ENCODE measurements at regions not wholly inside any gene's neighbourhood (a gene's known extent, or its start where the extent isn't known, plus 50 kb on each side); places are given as distances from the start of the nearest gene placed in this dataset.

- no peak for DNase-seq
Measured at GRCh38 chr5:135697959-135698345, 119.2 kb upstream of the CXCL14 start.

GRCh38 chr5:135697251-135697958 is 118.6 kb upstream of the CXCL14 start:
- DNase-seq = no peak

DNA sequence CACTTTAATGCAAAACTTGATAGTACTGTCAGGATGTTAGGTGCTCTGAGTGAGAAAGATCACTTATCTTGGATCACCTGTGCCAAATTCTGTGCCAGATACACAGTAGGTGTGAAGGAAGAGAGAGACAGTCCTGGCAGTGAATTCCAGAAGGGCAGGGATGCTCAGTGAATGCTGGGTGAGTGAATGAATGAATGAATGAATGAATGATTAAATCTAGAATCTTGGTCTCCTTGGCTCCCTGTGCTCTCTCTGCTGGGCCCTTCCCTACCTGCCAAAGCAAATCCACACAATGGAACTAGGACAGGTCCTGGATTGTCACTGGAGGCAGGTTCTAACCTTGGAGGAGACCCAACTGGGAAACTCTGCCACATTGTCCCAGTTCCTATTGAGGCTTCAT is 117.5 kb upstream of the CXCL14 start:
- no peak for DNase-seq

DNA sequence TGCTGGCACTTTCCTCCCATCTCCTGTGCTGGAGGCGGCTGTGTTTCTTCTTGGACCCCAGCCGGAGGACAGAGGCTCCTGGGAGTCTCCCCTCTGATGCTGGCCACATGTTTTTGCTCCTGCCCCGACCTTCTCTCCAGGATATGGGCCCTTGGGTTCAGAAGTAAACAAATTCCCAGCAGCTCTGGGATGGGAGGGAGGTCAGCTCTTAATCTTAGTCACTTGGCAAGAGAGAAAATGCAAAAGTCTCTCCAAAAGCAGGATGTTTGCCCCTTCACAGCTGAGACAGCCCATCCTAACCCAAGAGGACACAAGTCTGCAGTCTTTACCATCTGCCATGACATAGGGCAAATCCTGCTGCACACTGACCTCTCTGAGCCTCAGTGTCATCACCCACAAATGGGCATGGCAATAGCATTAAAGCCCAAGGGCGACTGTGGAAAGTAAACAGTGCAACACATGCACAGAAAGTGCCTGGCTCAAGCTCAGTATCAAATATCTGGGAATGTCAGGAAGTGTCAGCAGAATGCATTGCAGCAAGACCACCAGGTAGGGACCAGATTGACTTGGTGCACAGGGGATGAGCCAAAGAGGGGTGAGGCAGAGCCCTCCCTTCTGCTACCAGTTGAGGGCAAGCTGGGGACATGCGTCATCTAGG is 117.0 kb upstream of the CXCL14 start:
- no peak for DNase-seq

DNA sequence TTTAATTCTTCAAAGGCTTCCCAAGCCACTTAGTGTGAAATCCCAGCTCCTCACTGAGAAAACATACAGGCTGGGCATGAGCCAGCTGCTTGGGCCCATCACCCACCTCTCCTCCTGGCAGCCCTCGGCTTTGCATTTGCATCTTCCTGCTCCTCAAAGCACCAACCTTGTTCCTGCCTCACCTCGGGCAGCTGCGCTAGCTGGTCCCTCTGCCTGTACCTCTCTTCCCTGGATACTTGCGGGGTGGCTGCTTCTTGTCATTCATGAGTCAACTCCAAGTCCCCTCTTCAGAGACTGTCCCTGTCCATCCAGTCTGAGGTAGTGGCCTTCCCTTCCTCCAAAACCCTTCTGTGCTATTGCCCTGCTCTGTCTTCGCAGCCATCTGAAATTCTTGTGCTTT is 116.1 kb upstream of the CXCL14 start:
- DNase-seq = no peak

GRCh38 chr5:135694012-135694411 is 115.2 kb upstream of the CXCL14 start:
- no peak for DNase-seq

- DNase-seq = no peak
Measured at GRCh38 chr5:135693371-135693955, 114.7 kb upstream of the CXCL14 start.

GRCh38 chr5:135691044-135691443 is 112.3 kb upstream of the CXCL14 start:
- DNase-seq = no peak

DNA sequence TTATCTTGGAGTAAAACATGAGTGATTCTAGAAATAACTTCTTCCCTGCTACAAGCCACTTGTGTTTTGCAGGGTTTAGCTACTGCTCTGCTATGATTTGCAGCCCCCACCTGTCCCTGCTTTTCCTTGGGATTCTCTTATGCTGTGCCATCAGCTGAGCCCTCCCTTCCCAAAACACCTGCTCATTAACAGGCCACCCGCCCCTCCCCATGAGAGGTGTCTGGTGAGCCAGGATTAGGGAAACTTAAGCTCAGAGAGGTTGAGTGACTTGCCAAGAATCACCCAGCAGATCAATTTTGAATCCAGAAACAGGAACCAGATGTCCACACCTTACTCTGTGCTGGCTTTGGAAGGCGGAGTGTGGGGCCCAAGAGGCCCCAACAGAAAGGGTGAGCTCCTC is 111.7 kb upstream of the CXCL14 start:
- no peak for DNase-seq

- no peak for DNase-seq
Measured at GRCh38 chr5:135689506-135689905, 110.7 kb upstream of the CXCL14 start.

- no peak for DNase-seq
Measured at GRCh38 chr5:135688385-135688784, 109.6 kb upstream of the CXCL14 start.

GRCh38 chr5:135683189-135683588 is 104.4 kb upstream of the CXCL14 start:
- no peak for DNase-seq

GRCh38 chr5:135680713-135681112 is 101.9 kb upstream of the CXCL14 start:
- DNase-seq = no peak

DNA sequence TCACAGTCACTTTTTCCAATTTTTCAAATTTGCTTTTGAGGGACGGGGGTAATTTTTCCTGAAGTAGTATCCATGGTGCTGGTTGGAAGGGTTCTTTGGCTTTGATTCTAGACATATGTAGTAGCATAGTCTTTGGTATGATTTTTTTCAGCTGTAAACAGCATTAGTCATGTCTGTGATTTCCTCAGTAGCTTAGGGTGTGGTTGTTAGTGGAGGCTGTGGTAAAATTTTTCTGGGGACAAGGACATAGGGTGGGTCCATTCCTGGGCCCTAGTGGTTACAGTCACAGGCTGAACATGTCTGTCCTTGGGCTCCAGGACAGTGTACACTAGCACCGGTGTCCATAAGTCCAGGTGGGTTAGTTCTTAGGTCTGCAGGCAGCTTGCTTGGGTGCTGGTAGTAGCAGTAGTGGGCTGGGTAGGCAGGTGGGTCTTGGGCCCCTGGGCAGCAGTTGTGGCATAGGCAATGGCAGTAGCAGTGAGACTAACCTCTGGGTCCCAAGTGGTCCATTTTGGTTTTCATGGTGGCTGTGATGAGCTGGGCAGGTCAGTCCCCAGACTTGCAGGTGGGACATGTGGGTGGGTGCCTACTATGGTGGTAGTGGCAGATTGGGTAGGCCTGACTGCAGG is 100.0 kb upstream of the CXCL14 start:
- no peak for DNase-seq

DNA sequence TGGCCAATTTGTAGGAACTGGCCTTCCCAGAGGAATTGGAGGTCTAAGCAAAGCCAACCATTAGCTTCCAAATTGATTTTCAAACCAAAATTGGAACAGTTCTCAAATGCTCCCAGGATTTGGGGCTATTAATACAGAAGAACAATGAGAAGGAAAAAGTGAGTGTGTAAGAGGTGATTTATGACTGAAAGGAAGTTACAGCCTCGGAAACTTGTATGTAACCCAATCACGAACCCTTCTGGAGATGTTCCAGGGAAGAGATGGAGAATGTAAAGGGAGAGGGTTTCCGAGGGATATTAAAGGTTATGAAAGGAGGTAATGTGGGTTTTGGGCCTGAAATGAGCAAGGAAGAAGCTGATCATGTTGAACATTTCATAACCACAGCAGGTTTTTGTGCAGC is 93.2 kb upstream of the CXCL14 start:
- DNase-seq = no peak

DNA sequence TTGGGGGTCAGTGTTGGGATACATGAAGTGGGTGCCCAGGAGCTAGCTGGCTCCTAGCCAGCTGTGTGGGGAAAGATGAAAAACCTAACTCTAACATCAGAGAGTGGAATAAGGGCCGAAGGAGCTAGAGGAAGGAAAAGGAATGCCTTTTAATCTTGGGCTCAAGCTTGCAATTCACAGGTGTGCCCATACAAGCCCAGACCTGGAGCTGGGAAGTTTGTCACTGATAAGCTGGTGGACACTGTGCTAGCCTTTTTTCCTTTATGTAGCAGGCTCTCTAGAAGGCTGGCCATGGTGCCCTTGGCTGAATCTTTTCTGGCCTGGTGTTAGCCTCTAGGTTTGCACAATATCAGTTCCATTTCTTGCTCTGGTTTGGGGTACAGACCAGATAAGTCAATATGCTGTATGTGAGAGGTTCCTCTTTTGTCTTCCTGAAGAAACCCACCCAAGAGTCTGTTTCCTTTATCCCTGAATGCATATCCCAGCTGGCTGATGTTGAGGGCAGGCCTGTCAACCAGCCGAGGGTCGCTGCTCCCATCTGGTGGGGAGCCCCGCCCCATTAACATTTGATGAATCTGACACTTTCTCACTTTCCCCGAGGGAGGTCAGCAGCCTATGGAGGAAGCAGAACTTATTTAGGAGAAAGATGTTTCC is 92.4 kb upstream of the CXCL14 start:
- DNase-seq = no peak

DNA sequence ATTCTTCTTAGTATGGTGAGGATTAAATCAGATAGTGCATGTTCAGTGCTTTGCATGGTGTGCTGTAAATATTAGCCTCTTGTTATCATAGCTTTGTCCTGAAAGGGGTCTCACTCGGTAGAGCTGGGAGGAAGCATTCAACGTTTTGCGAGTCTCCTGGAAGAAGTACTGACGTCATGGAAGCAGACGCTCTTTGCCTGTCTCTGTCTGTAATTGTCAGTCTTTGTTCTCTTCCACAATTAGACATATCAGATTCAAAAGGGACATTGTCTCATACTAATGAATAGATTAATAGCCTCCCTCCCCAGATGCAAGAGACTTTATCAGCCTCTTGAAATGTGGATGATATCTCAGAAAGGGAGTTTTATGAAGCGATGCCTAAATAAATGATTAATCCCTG is 91.8 kb upstream of the CXCL14 start:
- no peak for DNase-seq

GRCh38 chr5:135669416-135669815 is 90.6 kb upstream of the CXCL14 start:
- no peak for DNase-seq

GRCh38 chr5:135667673-135668072 is 88.9 kb upstream of the CXCL14 start:
- DNase-seq = no peak

GRCh38 chr5:135667204-135667603 is 88.4 kb upstream of the CXCL14 start:
- DNase-seq = no peak

DNA sequence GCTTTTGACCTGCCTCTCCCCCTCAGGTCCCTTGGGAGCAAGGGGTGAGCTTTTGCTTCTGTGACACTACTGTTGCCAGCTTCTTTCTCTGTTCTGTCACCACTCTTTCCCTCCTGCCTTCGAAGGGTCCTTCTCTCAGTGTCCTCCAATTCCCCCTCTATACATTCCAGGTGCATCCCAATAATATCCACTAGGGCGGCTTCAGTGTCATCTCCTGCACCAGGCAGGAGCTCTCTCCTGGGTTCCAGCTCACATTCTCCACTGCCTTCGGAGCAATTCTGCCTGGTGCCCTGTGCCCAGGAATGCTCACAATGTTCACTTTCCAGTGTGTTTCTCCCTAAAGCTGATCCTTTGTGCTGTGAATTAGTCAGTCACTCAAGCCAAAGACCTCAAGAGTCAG is 83.9 kb upstream of the CXCL14 start:
- DNase-seq = no peak

GRCh38 chr5:135662061-135662481 is 83.3 kb upstream of the CXCL14 start:
- DNase-seq = no peak

DNA sequence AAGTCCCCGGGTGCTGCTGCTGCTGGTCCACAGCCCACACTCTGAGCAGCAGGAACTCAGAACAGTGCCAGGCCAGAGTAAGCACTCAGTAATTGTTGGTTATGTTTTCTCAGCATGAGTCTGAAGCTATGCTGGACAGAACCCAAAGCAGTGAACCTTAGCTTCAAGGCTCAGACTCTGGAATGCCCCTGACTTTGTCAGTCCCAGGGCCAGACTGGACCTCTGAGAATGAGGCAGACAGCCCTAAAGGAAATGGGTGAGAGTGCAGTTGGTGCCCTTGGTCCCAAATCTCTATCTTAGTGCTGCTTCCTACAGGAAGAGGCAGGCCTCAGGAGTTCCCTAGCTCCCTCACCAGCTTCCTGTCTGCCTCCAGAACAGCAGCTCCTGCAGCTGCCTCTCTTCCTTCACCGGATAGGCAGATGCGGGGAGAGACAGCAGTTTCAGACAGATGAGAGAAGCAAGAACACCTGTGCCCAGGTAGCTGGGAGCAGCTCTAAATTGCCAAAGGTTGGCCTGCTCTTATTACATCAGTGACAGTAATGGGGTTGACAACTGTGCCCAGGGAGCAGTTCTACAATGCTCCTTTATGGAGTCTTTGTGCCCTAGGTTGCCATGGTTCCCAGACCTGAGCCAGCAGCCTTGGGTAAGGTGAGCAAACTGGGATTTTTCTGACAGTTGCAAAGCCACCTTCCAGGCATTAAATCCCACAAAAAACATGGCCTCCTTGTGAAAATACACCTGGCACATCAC is 82.2 kb upstream of the CXCL14 start:
- DNase-seq = no peak
